ENCODE measurements at regions not wholly inside any gene's neighbourhood (a gene's known extent, or its start where the extent isn't known, plus 50 kb on each side); places are given as distances from the start of the nearest gene placed in this dataset.

GRCh38 chr10:130745821-130746220 lies 565.7 kb downstream of the TCERG1L start:
- no peak for DNase-seq (ENCODE audit: low spot score)

GRCh38 chr10:130746311-130746710 lies 565.2 kb downstream of the TCERG1L start:
- DNase-seq (ENCODE audit: low spot score): no peak

DNA sequence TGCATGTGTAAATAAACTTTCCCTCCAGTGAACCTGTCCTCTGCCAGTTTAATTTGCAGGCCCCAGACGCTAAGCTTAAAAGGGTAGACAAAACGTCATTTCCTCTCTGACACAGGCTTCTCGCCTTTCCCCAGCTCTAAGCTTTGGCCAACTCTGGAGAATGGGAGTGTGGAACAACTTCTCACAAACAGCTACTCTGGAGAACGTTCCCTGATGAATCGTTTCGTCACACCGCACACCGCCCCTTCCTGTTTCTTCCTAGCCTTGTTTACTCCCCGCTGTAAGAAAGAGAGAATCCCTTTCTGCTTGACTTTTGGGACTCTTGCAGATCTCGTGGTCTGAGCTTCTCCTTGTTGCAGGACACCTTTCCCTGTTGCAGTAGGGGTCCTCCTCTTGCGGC lies 564.2 kb downstream of the TCERG1L start:
- no peak for DNase-seq (ENCODE audit: low spot score)

DNA sequence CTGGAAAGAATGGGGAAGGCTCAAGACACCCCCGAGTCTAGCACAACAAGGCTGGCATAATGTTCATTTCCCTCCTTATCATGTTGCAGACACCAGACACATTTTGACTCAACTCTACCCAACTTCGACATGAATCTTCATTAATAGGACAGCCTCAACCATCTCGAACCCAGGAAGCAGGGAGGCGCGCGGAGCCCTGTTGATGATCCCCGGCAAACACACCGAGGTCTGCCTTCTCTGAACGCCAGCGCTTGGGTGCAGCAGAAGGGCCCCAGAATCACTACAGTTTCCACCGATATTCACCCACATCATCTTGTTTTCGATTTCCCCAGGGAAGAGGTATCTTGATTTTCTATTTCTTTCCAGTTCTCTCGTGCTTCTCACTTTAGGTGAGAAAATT lies 563.6 kb downstream of the TCERG1L start:
- no peak for DNase-seq (ENCODE audit: low spot score)

- DNase-seq (ENCODE audit: low spot score): no peak
Measured at GRCh38 chr10:130748409-130749057, 563.0 kb downstream of the TCERG1L start.

- no peak for DNase-seq (ENCODE audit: low spot score)
Measured at GRCh38 chr10:130749911-130750310, 561.6 kb downstream of the TCERG1L start.

GRCh38 chr10:130750441-130750840 lies 561.1 kb downstream of the TCERG1L start:
- no peak for DNase-seq (ENCODE audit: low spot score)

DNA sequence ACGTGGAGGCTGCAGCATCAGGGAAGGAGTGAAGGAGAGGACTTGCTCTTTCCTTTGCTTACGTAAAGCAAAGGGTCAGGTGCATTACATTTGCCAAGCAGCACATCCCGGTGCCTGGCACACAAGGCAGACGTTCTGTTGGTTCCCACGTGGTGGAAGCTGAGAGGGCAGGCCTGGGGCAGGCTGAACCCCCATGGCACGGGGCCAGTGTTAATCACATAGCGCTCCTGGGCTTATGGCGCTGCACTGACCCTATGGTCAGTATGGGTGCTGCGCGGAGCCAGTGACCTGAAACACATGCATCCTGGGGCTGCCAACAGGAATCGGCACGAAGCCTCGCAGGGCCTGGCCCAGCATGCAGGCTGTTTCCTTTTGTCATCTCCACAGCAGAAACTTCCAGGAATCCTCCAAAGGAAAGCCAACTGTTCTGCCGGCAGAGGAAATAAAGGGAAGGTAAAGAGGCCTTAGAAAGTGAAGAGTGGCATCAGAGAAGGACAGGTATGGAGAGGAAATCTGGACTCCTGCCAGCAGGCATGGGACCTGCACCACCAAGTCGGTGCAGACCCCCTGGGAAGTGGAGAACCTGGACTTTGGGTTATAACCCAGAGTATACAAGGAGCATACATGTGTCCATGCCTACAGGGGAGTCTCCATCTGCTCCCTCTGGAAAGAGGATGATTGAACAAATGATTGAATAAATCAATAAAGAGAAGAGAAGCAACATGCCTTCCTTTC lies 560.2 kb downstream of the TCERG1L start:
- no peak for DNase-seq (ENCODE audit: low spot score)

DNA sequence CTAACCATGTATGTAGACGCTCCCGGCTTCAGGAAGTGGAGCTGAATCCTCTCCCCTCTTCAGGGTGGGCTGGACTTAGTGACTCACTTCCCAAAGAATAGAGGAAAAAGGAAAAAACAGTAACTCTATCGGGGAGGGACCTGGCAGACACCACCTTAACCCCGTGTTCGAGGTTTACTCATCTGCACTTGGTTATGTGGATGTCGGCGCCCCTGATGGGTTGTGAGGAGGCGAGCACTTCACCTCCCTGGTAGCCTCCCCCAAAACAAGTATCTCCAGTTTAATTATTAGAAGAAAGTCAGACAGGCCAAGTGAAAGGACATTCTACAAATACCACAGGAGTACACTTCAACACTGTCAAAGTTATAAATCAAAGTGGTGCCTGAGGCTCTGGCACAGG lies 559.7 kb downstream of the TCERG1L start:
- no peak for DNase-seq (ENCODE audit: low spot score)

DNA sequence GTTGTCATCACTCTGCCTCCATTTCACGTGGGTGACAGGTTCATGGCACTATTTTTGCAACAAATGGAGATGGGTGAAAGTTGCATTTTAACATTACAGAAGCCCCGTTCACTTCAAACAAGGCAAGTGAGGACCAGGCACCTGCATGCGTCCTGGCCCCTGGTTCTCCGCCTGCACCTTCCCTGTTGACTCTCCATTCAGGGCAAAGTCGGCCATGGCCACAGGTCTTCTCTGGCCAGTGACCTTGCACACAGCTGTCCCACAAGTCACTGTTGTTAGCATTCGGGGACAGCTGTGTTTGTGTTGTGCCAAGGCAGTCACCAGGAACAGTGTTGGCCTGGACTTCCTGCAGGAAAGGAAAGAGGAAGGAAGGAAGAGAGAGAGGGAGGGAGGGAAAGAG lies 554.9 kb downstream of the TCERG1L start:
- no peak for DNase-seq (ENCODE audit: low spot score)

DNA sequence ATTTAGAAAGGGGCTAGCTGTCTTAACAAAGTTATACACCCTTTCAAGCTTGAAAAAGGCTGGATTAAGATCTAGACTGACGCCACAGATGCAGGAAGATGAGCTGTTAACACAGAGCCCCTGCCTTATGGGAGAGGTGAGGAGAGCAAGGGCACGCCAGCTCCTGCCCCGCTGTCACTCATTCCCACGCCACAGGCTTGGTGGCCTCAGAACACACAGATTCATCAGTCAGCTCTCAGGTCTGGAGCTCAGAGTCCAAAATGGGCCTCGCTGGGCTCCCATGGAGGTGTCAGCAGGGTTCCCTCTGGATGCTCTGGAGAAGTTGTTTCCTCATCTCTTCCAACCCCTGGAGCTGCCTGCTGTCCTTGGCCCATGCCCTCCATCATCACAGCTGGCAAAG lies 554.2 kb downstream of the TCERG1L start:
- no peak for DNase-seq (ENCODE audit: low spot score)

DNA sequence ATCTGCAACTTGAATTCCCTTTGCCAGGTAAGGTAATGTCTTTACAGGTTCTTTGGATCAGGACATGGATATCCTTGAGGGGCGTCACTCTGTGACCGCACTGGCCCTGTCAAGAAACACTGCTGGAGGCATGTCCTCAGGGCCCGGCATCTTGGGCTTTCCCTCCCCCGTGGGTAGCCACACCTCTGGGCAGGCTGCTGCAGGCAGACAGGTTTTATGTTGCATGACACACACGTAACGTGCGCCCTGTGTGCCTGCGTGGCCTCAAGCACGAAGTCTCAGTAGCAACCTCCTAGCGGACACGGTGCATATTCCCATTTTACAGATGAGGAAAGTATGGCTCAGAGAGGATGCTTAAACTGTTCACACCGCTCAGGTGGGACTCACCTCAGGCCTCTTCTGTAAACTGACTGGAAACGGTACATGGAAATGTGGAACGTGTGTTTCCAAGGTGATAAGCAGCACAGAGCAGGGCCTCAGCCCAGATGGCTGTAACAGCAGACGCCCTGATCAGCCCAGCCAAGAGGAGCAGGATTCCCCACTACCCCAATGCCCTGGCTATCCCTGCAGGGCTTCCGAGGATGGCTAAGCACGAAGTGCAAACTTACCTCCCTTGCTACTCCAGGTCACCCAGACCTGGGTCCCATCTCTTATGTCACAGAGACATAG lies 553.6 kb downstream of the TCERG1L start:
- DNase-seq (ENCODE audit: low spot score): no peak

DNA sequence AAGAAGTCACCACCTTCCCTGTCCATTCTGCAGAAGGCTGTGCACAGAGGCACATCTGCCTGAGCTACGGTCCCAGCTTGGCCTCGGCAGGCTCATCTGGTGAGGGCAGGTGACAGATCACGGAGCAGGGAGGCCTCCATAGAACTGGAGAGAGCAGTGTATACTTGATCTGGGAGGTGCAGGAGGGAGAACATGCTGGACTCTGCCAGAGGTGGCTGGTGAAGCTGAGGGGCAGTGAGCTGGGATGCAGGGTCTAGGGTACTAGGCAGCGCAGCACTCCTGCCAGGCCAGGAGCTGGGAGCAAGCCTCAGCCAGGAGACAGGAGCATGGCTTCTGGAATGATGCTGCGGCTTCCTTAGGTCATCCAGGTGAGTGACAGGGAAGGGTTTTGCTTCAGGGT lies 553.0 kb downstream of the TCERG1L start:
- no peak for DNase-seq (ENCODE audit: low spot score)

GRCh38 chr10:130761032-130761575 lies 550.4 kb downstream of the TCERG1L start:
- no peak for DNase-seq (ENCODE audit: low spot score)

DNA sequence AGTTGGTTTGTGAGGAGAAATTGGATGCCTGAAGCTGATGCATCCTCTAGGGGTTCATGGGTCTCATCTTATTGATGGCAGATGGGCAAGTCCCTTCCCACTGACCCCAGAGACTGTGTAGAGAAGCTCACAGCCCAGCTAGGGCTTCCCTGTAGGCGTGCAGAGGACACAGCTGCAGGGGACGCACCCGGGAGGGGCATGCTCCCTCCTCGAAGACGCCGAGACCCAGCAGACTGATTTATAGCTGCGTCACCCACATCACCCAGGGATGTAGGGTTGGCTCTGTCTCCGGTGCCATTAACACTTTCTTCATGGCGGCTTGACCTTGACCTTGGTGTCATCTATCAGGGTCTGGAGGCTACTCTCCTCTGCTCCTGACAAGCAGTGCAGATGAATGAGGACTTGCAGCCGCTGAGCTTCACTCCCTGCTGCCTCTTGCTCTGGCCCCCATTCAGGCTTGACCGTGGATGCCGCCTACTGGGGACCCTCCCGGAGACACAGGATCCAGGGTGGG lies 549.7 kb downstream of the TCERG1L start:
- no peak for DNase-seq (ENCODE audit: low spot score)

DNA sequence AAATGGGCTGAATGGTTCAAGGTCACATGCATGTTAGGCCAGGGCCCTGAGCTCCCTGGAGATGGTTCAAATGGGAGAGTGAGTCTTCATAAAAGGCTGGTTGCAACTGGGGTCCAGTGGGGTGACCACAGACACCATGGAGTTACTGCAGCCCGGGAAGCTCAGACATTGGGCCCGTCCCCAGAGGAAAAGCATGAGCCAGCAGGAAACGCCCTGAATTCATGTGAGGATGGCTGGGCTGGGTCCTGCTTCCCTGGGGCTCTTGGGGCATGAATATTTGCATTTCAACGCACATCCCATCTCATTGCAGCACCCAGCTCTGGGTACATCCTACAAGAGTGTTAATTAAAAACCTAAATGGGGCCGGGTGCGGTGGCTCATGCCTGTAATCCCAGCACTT lies 549.0 kb downstream of the TCERG1L start:
- no peak for DNase-seq (ENCODE audit: low spot score)

- no peak for DNase-seq (ENCODE audit: low spot score)
Measured at GRCh38 chr10:130763071-130763470, 548.5 kb downstream of the TCERG1L start.

DNA sequence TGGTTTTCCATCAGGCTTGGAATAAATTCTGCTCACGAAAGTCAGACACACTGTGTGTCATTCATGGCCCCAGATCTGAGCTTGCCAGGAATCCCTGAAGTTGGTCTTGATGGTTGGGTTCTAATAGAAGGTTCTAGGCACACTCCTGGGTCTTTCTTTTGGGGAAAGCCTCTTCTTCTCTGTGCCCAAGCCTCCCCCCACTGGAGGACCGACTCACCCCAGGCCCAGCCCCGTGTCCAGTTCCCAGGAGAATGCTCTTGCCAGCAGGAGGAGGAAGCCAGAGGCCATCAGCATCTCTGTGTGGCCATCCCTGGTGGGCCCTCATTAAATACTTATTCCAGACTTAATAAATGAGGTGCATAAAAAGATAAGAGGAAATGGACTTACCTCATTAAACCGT lies 548.0 kb downstream of the TCERG1L start:
- DNase-seq (ENCODE audit: low spot score): no peak

DNA sequence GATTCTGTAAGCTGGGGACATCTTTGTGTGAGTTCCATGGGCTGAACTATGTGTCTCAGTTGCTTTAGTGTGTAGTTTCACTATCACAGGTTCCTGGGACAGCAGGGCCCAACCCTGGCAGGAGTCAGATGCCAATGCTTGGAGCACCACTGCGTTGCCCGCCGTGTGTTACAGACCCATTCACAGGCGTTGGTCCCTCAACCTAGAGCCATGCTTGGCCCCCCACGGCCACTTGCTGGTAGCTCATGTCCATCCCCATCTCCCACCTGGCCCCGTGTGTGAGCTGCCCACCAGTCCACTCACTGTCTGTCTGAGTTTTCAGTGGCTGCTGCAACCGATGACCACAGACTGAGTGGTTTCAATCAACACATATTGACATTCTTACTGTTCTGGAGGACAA lies 546.9 kb downstream of the TCERG1L start:
- DNase-seq (ENCODE audit: low spot score): no peak

- DNase-seq (ENCODE audit: low spot score): no peak
Measured at GRCh38 chr10:130766071-130766470, 545.5 kb downstream of the TCERG1L start.

DNA sequence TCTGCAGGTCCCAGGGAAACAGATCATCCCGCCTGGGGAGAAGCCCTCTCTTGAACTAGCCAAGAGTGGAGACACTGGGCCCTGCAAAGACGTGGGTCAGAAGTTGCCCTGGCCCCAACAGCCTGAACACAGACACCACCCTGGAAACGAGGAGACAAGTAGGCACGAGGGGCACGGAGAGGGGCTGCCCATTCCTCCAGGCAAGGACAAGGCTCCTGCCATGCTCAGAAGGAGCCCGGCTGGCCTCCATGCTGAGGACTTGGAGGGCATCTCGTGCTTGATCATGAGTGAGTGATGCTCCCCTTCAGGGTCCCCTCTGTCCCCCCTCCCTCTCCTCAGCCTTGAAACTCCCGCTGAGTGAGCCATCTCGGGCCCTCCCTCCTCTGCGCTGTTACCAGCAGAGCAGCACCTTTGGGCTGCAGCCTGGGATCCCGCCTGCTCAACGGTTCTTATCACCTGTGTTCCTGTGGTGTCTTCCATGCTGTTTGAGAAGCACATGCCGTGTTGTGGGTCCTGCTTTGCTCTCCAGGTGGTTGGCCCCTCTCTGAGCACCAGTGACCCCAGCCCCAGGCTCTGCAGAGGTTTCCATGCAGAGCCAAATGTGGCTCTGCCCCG lies 544.3 kb downstream of the TCERG1L start:
- DNase-seq (ENCODE audit: low spot score): no peak
